AG08396 (cell line): ENCODE measurements at regions not wholly inside any gene's neighbourhood (a gene's known extent, or its start where the extent isn't known, plus 50 kb on each side); places are given as distances from the start of the nearest gene placed in this dataset.
"Not testable (repeated sequence)": the region's sequence is repeated elsewhere in the genome, so short reads cannot be mapped to it uniquely, and the experiment has no call there.

Source experiments
- DNase-seq: peaks from one replicate; pipeline ENCODE4 v3.0.0; 2012; ENCODE audit warnings: low spot score, mixed read lengths

DNA sequence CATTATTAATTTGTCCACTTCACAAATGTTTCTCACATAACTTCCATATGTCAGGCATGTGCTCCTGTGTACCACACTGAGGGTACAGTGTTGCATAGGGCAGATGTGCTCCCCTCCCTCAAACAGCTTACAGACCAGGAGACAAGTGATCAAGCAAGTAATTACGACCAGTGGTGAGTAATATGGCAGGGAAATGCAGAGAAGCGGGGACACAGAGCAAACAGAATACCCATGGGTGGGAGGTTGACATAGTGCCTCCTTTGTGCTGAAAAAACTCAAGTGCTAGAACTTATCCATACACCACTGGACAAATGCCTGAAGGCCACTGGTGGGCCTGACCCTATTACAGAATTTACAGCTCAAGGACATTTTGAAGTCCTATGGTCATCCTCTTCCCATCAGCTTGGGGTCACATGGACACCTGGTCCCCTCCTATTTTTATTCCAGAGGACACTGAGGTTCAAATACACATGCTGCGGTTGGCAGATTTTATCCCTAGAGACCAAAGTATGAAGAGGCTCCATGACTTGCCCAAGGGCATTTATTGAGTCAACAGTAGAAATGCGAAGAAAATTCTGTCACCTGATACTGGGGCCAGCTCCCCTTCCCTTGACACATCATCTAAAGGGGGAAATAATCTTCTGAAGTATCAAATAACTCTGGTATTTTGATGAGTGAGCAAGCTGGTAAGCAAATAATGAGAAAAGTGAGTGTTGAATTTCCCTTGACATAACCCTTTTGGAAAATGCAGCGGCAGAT, 116.6 kb downstream of the QRSL1 start:
- DNase-seq: no peak

DNA sequence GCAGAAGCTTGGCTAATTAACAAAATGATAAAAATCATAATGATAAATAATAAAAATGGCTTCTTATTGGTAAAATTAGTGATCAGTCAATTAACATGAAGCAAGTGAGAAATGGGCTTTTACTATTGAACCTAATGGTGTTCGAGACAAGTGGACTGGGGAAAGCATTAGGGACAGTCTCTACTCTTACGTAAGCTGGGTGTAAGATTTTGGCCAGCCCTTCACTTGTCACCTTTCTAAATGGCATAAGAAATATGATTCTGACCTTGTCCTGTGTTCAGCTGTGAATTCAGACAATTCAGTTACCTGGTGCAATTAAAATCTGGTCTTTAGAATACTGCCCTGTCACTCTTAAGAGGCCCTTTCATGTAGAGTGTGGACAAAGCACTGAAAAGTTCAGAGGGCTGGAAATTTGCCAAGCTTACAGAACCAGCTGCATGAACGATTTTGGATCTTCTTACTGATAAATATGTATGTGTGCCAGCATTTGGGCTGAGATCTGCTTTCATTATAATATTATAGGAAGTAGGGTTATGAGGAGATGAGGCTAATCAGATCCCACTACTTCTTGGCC, 115.9 kb downstream of the QRSL1 start:
- no peak for DNase-seq

- no peak for DNase-seq
Observed at GRCh38 chr6:106744781-106745180, 115.4 kb downstream of the QRSL1 start.

DNA sequence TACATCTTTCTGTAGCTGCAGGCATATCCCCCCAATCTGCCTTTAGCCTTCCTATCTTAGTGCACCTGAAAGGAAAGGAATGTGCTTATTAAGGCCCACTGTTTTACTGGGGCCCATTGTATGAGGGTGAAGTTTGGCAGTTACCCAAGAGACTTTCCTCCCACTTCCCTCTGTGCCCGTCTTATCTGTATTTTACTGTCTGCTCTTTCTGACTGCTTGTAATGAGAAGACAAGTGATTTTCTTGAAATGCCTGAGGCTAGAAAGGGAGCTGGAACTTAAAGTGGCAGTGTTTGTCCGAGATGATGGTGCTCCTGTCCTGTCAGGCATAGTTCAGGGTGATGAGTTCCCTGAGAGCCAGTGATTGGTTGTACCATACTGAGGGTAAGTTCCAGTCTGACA, 114.7 kb downstream of the QRSL1 start:
- not testable (repeated sequence) for DNase-seq

DNA sequence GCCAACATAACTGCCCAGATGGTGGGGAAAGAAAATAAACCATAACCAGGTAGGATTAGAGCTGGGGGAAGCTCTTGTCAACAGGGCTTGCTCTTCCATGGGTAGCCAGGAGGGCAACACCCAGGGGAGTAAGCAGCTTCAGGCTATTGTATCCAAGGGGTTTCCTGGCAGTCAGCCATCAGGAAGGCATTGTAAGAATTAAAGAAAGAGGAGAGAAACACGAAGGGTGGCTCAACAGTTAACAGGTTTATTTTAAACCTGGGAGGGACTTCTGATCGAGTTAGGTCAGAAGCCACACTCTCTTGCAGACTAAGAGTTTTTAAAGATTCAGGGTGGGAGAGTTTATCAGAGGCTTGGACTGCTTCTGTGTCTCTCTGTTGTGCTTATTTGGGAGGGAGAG, 114.2 kb downstream of the QRSL1 start:
- DNase-seq: no peak

DNA sequence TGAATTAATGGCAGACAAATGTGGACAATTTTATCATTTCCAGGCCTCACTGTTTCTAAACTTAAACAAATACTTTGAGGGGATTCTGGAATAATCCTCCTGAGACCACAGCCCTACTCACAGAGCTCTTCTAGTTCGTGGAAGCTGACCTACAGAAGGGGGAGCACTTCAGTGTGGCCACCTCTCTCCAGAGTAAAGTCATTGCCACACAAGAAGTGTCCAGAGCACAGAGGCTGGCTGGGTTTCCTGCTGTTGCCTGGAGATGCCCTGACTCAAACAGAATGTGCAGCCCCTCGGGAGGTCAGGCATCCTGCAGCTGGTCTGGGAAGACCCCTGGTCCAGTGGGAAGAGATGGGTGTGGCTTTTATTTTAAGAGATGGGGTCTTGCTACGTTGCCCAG, 110.9 kb downstream of the QRSL1 start:
- DNase-seq: no peak

GRCh38 chr6:106739387-106739786, 110.0 kb downstream of the QRSL1 start:
- no peak for DNase-seq

GRCh38 chr6:106736502-106736901, 107.1 kb downstream of the QRSL1 start:
- DNase-seq: no peak

- no peak for DNase-seq
Observed at GRCh38 chr6:106735828-106736227, 106.5 kb downstream of the QRSL1 start.

DNA sequence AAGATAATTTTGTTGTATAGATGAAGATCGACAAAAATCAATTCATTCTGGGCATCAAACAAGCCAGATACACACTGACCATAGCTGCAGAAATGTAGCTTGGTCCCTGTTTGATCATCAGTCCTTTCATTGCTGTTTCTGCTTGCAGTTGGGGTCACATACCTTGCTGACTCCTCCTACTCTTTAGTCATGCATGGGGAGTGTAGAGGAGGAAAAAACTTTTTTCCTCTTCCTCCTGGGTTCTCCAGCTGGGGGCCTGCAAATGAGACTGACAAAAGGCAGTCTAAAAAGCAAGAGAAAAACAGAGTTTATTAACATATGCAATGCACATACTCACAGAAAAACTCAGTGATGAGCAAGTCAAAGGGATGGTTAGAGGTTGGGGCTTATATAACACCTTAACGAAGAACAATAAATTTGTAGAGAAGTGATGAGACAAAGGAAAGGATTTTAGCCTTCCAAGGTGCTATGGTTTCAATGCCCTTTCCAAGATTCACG, 105.8 kb downstream of the QRSL1 start:
- no peak for DNase-seq

- DNase-seq: no peak
Observed at GRCh38 chr6:106733386-106733785, 104.0 kb downstream of the QRSL1 start.

DNA sequence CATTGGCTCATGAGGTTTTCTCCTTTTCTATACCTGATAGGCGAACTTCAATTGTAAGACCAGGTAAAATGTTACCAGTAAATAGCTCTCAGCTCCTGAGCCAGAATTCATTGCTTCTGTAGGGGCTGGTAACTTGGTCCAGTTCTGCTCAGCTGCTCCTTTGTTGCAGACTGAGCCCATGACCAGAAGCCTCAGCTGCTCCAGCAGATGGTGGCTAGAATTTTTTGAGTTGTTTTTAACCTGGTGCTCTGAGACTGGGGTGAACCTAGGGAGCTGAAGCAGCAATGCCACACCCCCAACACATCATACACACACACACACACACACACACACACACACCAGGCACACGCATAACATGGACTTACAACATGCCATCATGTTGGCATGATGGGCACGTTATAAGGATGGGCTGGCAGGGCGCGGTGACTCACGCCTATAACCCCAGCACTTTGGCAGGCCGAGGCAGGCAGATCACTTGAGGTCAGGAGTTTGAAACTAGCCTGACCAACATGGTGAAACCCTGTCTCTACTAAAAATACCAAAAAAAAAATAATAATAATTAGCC, 103.1 kb downstream of the QRSL1 start:
- no peak for DNase-seq

GRCh38 chr6:106731843-106732160, 102.4 kb downstream of the QRSL1 start:
- no peak for DNase-seq

DNA sequence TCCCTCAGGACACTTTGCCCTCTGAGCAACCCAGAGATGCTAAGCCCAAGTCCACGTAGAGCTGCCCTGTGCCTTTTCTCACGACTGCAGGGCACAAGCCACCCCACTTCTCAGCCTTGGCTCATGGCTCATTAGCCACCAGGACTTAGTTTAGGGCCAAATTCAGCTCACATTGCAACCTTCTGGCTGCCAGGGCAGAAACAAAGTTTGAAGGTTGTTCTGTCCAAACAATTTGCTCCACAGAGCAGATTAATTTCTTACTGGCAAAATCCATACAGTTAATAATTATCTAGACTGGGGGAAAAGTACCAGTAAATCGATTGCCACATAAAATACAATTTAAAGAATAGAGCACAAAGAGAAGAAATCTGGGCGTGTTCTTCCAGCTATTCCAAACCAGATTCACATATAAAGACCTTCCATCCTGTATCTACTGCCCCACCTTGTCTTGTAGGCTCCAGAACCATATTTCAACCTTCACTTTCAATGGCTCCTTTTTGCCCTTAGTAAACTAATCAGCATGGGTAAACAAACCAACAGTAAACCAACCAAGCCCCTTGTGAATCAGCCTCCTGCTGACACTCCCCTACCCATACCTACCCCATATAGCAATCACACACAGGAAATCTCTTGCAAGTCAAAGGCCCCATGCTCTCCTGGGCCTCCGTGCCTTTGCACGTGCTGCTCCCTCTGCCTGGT, 101.9 kb downstream of the QRSL1 start:
- no peak for DNase-seq

DNA sequence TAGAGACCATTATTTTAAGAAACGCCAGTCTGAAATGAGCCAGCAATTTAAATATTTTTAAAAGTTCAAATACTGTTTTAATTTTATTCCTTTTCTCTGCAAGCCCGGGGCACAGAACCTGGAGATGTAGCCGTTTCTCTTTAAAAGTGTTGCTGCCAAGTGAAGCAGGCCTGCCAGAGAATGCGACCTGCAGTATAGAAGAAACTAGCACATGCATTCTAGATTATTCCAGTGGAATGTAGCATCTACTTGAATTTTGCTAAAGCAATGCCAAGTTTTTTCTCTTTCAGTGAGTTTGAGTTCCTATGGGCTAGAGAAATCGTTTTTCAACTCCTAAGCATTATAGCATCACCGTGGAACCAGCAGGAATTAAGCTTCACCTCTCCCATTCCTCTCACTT, 101.3 kb downstream of the QRSL1 start:
- DNase-seq: no peak

DNA sequence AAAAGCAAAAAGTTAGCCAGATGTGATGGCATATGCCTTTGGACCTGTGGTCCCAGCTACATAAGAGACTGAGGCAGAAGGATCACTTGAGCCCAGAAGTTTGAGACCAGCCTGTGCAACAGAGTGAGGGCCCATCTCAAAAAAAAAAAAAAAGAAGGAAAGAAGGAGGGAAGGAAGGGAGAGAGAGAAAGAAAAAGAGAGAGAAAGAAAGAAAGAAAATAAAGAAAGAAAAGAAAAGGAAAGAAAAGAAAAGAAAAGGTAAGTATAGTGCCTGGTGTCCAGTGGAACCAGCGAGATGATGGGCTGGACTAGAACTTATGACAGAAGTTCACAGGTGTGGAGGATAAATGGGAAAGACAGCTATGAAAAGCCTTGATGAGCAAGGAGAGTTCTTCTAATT, 100.9 kb downstream of the QRSL1 start:
- DNase-seq: no peak

- DNase-seq: no peak
Observed at GRCh38 chr6:106729841-106730240, 100.5 kb downstream of the QRSL1 start.

- no peak for DNase-seq
Observed at GRCh38 chr6:106728296-106728870, 99.0 kb downstream of the QRSL1 start.

GRCh38 chr6:106727480-106728149, 98.2 kb downstream of the QRSL1 start:
- no peak for DNase-seq

DNA sequence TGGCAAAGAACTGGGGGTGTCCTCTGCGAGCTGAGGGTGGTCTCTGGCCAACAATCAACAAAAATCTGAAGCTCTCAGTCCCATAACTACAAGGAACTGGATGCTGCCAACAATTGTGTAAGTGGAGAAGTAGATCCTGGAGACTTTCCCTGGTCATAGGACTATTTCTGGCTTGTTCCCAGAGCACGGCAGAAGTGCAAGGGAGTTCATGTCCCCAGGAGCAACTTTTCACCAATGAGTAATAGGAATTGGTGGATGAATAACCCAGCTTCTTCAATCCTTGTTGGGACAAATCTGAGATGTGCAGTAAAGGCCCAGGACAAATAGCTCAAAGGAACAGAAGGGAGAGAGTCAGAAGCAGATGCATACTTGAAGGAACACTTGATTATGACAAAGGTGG, 95.5 kb downstream of the QRSL1 start:
- DNase-seq: no peak

DNA sequence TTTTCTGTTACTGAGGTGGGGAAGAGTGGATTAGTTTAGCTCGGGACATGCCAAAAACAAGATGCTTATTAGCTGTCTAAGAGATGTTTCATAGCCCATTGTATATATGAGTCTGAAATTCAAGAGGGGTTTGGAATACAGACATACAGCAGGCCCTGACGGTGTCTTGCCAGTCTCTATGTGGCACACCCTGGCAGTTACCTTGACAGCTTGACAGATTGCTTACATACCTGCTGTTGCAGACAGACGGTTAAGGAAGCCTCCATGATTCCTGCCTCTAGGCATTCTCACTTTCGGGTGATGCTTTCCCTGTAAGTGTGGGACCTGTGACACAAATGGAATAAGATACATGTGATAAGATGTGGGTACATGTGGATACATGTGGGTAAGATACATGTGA, 95.0 kb downstream of the QRSL1 start:
- no peak for DNase-seq

GRCh38 chr6:106723419-106723818, 94.0 kb downstream of the QRSL1 start:
- DNase-seq: not testable (repeated sequence)
